ENCODE measurements at regions not wholly inside any gene's neighbourhood (a gene's known extent, or its start where the extent isn't known, plus 50 kb on each side); places are given as distances from the start of the nearest gene placed in this dataset.

GRCh38 chr14:95466506-95466905 is 49.9 kb downstream of the SYNE3 start:
- DNase-seq (ENCODE audit: insufficient read length, low spot score) = no peak
- FAIRE-seq = no peak

- FAIRE-seq = no peak
- no peak for DNase-seq (ENCODE audit: insufficient read length, low spot score)
Observed at GRCh38 chr14:95465936-95466335, 50.5 kb downstream of the SYNE3 start.

GRCh38 chr14:95465358-95465757 is 51.1 kb downstream of the SYNE3 start:
- FAIRE-seq (peak; percentile 74), DNase-seq (ENCODE audit: insufficient read length, low spot score) (no peak)

- no peak for FAIRE-seq
- no peak for DNase-seq (ENCODE audit: insufficient read length, low spot score)
Observed at GRCh38 chr14:95464514-95464913, 51.9 kb downstream of the SYNE3 start.

GRCh38 chr14:95464103-95464502 is 52.3 kb downstream of the SYNE3 start:
- no peak for FAIRE-seq
- no peak for DNase-seq (ENCODE audit: insufficient read length, low spot score)

- DNase-seq (ENCODE audit: insufficient read length, low spot score) (no peak), FAIRE-seq (no peak)
Observed at GRCh38 chr14:95463171-95463901, 53.1 kb downstream of the SYNE3 start.

- DNase-seq (ENCODE audit: insufficient read length, low spot score) = no peak
- no peak for FAIRE-seq
Observed at GRCh38 chr14:95462491-95462890, 54.0 kb downstream of the SYNE3 start.

GRCh38 chr14:95460647-95461478 is 55.6 kb downstream of the SYNE3 start:
- FAIRE-seq = peak; percentile 87
- peak; percentile 70 for DNase-seq (ENCODE audit: insufficient read length, low spot score)

GRCh38 chr14:95458906-95459305 is 57.5 kb downstream of the SYNE3 start:
- no peak for FAIRE-seq

GRCh38 chr14:95458459-95458858 is 58.0 kb downstream of the SYNE3 start:
- DNase-seq (ENCODE audit: insufficient read length, low spot score) = no peak
- FAIRE-seq = no peak

More at GRCh38 chr14:95458906-95459305, 57.5 kb downstream of the SYNE3 start:
- no peak for DNase-seq (ENCODE audit: insufficient read length, low spot score)

- DNase-seq (ENCODE audit: insufficient read length, low spot score) (no peak), FAIRE-seq (no peak)
Observed at GRCh38 chr14:95456281-95456680, 60.2 kb downstream of the SYNE3 start.

- no peak for FAIRE-seq
- no peak for DNase-seq (ENCODE audit: insufficient read length, low spot score)
Observed at GRCh38 chr14:95455246-95455645, 61.2 kb downstream of the SYNE3 start.

GRCh38 chr14:95453713-95453980 is 62.8 kb downstream of the SYNE3 start:
- FAIRE-seq = no peak

GRCh38 chr14:95452893-95453712 is 63.3 kb downstream of the SYNE3 start:
- no peak for DNase-seq (ENCODE audit: insufficient read length, low spot score)
- no peak for FAIRE-seq

More at GRCh38 chr14:95453713-95453980, 62.8 kb downstream of the SYNE3 start:
- no peak for DNase-seq (ENCODE audit: insufficient read length, low spot score)

GRCh38 chr14:95452176-95452892 is 64.1 kb downstream of the SYNE3 start:
- no peak for DNase-seq (ENCODE audit: insufficient read length, low spot score)
- FAIRE-seq = no peak

GRCh38 chr14:95449131-95449530 is 67.3 kb downstream of the SYNE3 start:
- no peak for FAIRE-seq
- DNase-seq (ENCODE audit: insufficient read length, low spot score) = no peak

GRCh38 chr14:95446470-95446869 is 70.0 kb downstream of the SYNE3 start:
- DNase-seq (ENCODE audit: insufficient read length, low spot score) (no peak), FAIRE-seq (no peak)

GRCh38 chr14:95445676-95446075 is 70.8 kb downstream of the SYNE3 start:
- FAIRE-seq (no peak), DNase-seq (ENCODE audit: insufficient read length, low spot score) (no peak)

GRCh38 chr14:95445161-95445560 is 71.3 kb downstream of the SYNE3 start:
- DNase-seq (ENCODE audit: insufficient read length, low spot score) (no peak), FAIRE-seq (no peak)

Measured in HTR-8/SVneo (cell line).